ENCODE measurements at regions not wholly inside any gene's neighbourhood (a gene's known extent, or its start where the extent isn't known, plus 50 kb on each side); places are given as distances from the start of the nearest gene placed in this dataset.

GRCh38 chr5:87499478-87500410 lies 87.0 kb upstream of the CCNH start:
- no peaks in the 10 kb centered on the region for H3K36me3 Mint-ChIP-seq (ENCODE audit: low read depth)
- H3K27me3 Mint-ChIP-seq = peaks cover 5% of the 10 kb centered on the region
- no peak overlapping the region for H3K27ac Mint-ChIP-seq
- ATAC-seq (peak; percentile 10), DNase-seq (no peak)
- no peaks in the 10 kb centered on the region for H3K4me1 Mint-ChIP-seq
- peaks cover 19% of the 10 kb centered on the region for H3K9me3 Mint-ChIP-seq
- H3K4me3 Mint-ChIP-seq = no peak overlapping the region
